Activated CD8-positive, alpha-beta T cell treated with anti-CD3 and anti-CD28 coated beads, Interleukin-2, amount 10 ng/mL, durations not matched to agents 7 days and 5 days (primary cell): ENCODE measurements at regions not wholly inside any gene's neighbourhood (a gene's known extent, or its start where the extent isn't known, plus 50 kb on each side); places are given as distances from the start of the nearest gene placed in this dataset.
A peak's percentile ranks its signal among the peaks of the same experiment; 100 is the strongest.
"Not testable (repeated sequence)": the region's sequence is repeated elsewhere in the genome, so short reads cannot be mapped to it uniquely, and the experiment has no call there.

Experiments used
- ATAC-seq: fragments of 150-1000 bp; cut with Tn5 transposase; one replicate; pipeline ENCODE4 v1.10.0; 2021; ENCODE audit warnings: moderate library complexity
- CTCF ChIA-PET: fragments of 350-600 bp; sonication (Branson Sonifier 250); formaldehyde crosslinking; loops from one replicate; lab custom pipeline; 2021; ENCODE audit warnings: antibody characterized with exemption; lab: Charles Lee
- POLR2A ChIA-PET: fragments of 350-600 bp; sonication (Branson Sonifier 250); formaldehyde crosslinking; loops from one replicate; lab custom pipeline; 2021; ENCODE audit warnings: antibody characterized with exemption; lab: Charles Lee
- DNase-seq: peaks from one replicate; pipeline ENCODE4 v3.0.0-alpha.2; 2020
- H3K27ac Mint-ChIP-seq: one replicate; pipeline ENCODE4 v1.8.0; 2021; ENCODE audit warnings: mild to moderate bottlenecking, mixed read lengths
- H3K27me3 Mint-ChIP-seq: one replicate; pipeline ENCODE4 v1.8.0; 2021; ENCODE audit warnings: low read depth, mixed read lengths
- H3K36me3 Mint-ChIP-seq: one replicate; pipeline ENCODE4 v1.8.0; 2021; ENCODE audit warnings: low read depth, mixed read lengths
- H3K4me1 Mint-ChIP-seq: one replicate; pipeline ENCODE4 v1.8.0; 2021; ENCODE audit warnings: low read depth, mixed read lengths
- H3K4me3 Mint-ChIP-seq: one replicate; pipeline ENCODE4 v1.8.0; 2021; ENCODE audit warnings: mild to moderate bottlenecking, mixed read lengths
- H3K9me3 Mint-ChIP-seq: one replicate; pipeline ENCODE4 v1.8.0; 2022; ENCODE audit warnings: mixed read lengths; ENCODE audit not compliant: insufficient read depth

- H3K27me3 Mint-ChIP-seq, POLR2A ChIA-PET, H3K36me3 Mint-ChIP-seq, H3K27ac Mint-ChIP-seq, H3K4me3 Mint-ChIP-seq, CTCF ChIA-PET, H3K9me3 Mint-ChIP-seq, H3K4me1 Mint-ChIP-seq, DNase-seq: not testable (repeated sequence)
- ATAC-seq, result peak; percentile 78
These were observed 2327.3 kb upstream of the TPTE start for GRCh38 chr21:8194042-8194441.

DNA sequence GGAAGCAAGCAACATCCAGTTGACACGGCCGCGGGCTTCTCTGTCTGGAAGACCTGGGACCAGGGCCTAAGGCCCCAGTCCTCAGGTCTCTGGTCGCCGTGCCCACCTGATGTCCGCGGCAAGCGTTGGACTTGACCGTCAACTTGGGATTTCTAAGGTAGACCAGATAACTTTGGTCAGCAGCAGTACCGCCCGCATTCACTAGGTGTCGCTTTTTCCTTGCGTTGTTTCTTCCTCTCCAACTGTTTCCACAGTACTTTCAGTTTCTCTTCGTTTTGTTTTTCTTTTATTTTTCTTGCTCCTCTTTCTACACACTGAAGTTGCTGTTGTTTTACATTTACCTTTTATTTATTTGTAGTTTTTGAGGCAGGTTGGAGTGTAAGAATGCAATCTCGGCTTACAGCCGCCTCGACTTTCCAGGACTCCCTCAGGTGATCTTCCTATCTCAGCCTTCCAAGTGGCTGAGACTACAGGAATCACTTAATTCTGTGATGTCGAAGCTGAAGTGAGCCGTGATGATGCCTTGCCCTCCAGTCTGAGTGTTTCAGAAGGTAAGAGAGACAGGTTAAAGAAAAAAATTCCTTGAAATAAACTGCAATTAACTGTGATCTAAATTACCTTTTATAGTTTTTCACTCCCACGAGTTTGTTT lies 2323.9 kb upstream of the TPTE start:
- H3K9me3 Mint-ChIP-seq, DNase-seq, CTCF ChIA-PET, H3K27me3 Mint-ChIP-seq, POLR2A ChIA-PET, H3K4me3 Mint-ChIP-seq, H3K4me1 Mint-ChIP-seq, H3K36me3 Mint-ChIP-seq, H3K27ac Mint-ChIP-seq: not testable (repeated sequence)
- peak; percentile 34 for ATAC-seq

DNA sequence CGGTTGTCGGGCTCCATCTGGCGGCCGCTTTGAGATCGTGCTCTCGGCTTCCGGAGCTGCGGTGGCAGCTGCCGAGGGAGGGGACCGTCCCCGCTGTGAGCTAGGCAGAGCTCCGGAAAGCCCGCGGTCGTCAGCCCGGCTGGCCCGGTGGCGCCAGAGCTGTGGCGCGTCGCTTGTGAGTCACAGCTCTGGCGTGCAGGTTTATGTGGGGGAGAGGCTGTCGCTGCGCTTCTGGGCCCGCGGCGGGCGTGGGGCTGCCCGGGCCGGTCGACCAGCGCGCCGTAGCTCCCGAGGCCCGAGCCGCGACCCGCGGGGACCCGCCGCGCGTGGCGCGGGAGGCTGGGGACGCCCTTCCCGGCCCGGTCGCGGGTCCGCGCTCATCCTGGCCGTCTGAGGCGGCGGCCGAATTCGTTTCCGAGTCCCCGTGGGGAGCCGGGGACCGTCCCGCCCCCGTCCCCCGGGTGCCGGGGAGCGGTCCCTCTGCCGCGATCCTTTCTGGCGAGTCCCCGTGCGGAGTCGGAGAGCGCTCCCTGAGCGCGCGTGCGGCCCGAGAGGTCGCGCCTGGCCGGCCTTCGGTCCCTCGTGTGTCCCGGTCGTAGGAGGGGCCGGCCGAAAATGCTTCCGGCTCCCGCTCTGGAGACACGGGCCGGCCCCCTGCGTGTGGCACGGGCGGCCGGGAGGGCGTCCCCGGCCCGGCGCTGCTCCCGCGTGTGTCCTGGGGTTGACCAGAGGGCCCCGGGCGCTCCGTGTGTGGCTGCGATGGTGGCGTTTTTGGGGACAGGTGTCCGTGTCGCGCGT lies 2316.1 kb upstream of the TPTE start:
- H3K27ac Mint-ChIP-seq, H3K27me3 Mint-ChIP-seq, CTCF ChIA-PET, H3K4me1 Mint-ChIP-seq, H3K4me3 Mint-ChIP-seq, DNase-seq, POLR2A ChIA-PET, H3K9me3 Mint-ChIP-seq, H3K36me3 Mint-ChIP-seq: not testable (repeated sequence)
- ATAC-seq, result peak; percentile 100

- ATAC-seq, CTCF ChIA-PET, H3K9me3 Mint-ChIP-seq, H3K4me3 Mint-ChIP-seq, DNase-seq, POLR2A ChIA-PET, H3K27ac Mint-ChIP-seq, H3K27me3 Mint-ChIP-seq, H3K4me1 Mint-ChIP-seq, H3K36me3 Mint-ChIP-seq: not testable (repeated sequence)
These were observed 2315.5 kb upstream of the TPTE start for GRCh38 chr21:8205892-8206188.

DNA sequence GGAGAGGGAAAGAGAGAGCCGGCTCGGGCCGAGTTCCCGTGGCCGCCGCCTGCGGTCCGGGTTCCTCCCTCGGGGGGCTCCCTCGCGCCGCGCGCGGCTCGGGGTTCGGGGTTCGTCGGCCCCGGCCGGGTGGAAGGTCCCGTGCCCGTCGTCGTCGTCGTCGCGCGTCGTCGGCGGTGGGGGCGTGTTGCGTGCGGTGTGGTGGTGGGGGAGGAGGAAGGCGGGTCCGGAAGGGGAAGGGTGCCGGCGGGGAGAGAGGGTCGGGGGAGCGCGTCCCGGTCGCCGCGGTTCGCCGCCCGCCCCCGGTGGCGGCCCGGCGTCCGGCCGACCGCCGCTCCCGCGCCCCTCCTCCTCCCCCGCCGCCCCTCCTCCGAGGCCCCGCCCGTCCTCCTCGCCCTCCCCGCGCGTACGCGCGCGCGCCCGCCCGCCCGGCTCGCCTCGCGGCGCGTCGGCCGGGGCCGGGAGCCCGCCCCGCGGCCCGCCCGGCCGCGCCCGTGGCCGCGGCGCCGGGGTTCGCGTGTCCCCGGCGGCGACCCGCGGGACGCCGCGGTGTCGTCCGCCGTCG lies 2308.3 kb upstream of the TPTE start:
- H3K27me3 Mint-ChIP-seq, H3K9me3 Mint-ChIP-seq, ATAC-seq, POLR2A ChIA-PET, CTCF ChIA-PET, H3K36me3 Mint-ChIP-seq, H3K27ac Mint-ChIP-seq, H3K4me1 Mint-ChIP-seq, H3K4me3 Mint-ChIP-seq: not testable (repeated sequence)
- peak; percentile 70 for DNase-seq

DNA sequence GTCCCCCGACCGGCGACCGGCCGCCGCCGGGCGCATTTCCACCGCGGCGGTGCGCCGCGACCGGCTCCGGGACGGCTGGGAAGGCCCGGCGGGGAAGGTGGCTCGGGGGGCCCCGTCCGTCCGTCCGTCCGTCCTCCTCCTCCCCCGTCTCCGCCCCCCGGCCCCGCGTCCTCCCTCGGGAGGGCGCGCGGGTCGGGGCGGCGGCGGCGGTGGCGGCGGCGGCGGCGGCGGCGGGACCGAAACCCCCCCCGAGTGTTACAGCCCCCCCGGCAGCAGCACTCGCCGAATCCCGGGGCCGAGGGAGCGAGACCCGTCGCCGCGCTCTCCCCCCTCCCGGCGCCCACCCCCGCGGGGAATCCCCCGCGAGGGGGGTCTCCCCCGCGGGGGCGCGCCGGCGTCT lies 2306.8 kb upstream of the TPTE start:
- DNase-seq, ATAC-seq, H3K4me1 Mint-ChIP-seq, H3K27ac Mint-ChIP-seq, H3K4me3 Mint-ChIP-seq, POLR2A ChIA-PET, H3K27me3 Mint-ChIP-seq, CTCF ChIA-PET, H3K36me3 Mint-ChIP-seq, H3K9me3 Mint-ChIP-seq: not testable (repeated sequence)

DNA sequence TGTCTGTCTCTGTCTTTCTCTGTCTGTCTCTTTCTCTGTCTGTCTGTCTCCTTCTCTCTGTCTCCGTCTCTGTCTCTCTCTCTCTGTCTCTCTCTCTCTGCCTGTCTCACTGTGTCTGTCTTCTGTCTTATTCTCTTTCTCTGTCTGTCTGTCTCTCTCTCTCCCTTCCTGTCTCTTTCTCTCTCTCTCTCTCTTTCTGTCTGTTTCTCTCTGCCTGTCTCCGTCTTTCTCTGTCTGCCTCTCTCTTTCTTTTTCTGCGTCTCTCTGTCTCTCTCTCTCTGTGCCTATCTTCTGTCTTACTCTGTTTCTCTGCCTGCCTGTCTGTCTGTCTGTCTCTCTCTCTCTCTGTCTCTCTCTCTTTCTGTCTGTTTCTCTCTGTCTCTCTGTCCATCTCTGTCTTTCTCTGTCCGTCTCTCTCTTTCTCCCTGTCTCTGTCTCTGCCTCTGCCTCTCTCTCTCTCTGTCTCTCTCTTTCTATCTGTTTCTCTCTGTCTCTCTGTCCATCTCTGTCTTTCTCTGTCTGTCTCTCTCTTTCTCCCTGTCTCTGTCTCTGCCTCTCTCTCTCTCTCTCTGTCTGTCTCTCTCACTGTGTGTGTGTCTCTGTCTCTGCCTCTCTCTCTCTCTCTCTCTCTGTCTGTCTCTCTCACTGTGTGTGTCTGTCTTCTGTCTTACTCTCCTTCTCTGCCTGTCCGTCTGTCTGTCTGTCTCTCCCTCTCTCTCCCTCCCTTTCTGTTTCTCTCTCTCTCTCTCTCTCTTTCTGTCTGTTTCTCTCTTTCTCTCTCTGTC lies 2291.8 kb upstream of the TPTE start:
- ATAC-seq, H3K27ac Mint-ChIP-seq, H3K9me3 Mint-ChIP-seq, CTCF ChIA-PET, H3K27me3 Mint-ChIP-seq, DNase-seq, H3K4me3 Mint-ChIP-seq, H3K36me3 Mint-ChIP-seq, POLR2A ChIA-PET, H3K4me1 Mint-ChIP-seq: not testable (repeated sequence)

DNA sequence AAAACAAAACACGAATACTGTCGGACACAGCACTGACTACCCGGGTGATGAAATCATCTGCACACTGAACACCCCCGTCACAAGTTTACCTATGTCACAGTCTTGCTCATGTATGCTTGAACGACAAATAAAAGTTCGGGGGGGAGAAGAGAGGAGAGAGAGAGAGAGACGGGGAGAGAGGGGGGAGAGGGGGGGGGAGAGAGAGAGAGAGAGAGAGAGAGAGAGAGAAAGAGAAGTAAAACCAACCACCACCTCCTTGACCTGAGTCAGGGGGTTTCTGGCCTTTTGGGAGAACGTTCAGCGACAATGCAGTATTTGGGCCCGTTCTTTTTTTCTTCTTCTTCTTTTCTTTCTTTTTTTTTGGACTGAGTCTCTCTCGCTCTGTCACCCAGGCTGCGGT lies 2290.1 kb upstream of the TPTE start:
- H3K36me3 Mint-ChIP-seq, H3K27me3 Mint-ChIP-seq, DNase-seq, POLR2A ChIA-PET, H3K9me3 Mint-ChIP-seq, H3K4me3 Mint-ChIP-seq, H3K27ac Mint-ChIP-seq, CTCF ChIA-PET, H3K4me1 Mint-ChIP-seq, ATAC-seq: not testable (repeated sequence)

GRCh38 chr21:8233000-8233399 lies 2288.4 kb upstream of the TPTE start:
- CTCF ChIA-PET, DNase-seq, POLR2A ChIA-PET, H3K4me1 Mint-ChIP-seq, H3K27me3 Mint-ChIP-seq, ATAC-seq, H3K9me3 Mint-ChIP-seq, H3K4me3 Mint-ChIP-seq, H3K36me3 Mint-ChIP-seq: not testable (repeated sequence)
- peak overlapping the region; percentile 1 for H3K27ac Mint-ChIP-seq

DNA sequence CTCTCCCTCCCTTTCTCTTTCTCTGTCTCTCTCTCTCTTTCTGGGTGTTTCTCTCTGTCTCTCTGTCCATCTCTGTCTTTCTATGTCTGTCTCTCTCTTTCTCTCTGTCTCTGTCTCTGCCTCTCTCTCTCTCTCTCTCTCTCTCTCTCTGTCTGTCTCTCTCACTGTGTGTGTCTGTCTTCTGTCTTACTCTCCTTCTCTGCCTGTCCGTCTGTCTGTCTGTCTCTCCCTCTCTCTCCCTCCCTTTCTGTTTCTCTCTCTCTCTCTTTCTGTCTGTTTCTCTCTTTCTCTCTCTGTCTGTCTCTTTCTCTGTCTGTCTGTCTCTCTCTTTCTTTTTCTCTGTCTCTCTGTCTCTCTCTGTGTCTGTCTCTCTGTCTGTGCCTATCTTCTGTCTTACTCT lies 2287.3 kb upstream of the TPTE start:
- ATAC-seq, CTCF ChIA-PET, DNase-seq, H3K27me3 Mint-ChIP-seq, POLR2A ChIA-PET, H3K27ac Mint-ChIP-seq, H3K36me3 Mint-ChIP-seq, H3K4me3 Mint-ChIP-seq, H3K4me1 Mint-ChIP-seq, H3K9me3 Mint-ChIP-seq: not testable (repeated sequence)

DNA sequence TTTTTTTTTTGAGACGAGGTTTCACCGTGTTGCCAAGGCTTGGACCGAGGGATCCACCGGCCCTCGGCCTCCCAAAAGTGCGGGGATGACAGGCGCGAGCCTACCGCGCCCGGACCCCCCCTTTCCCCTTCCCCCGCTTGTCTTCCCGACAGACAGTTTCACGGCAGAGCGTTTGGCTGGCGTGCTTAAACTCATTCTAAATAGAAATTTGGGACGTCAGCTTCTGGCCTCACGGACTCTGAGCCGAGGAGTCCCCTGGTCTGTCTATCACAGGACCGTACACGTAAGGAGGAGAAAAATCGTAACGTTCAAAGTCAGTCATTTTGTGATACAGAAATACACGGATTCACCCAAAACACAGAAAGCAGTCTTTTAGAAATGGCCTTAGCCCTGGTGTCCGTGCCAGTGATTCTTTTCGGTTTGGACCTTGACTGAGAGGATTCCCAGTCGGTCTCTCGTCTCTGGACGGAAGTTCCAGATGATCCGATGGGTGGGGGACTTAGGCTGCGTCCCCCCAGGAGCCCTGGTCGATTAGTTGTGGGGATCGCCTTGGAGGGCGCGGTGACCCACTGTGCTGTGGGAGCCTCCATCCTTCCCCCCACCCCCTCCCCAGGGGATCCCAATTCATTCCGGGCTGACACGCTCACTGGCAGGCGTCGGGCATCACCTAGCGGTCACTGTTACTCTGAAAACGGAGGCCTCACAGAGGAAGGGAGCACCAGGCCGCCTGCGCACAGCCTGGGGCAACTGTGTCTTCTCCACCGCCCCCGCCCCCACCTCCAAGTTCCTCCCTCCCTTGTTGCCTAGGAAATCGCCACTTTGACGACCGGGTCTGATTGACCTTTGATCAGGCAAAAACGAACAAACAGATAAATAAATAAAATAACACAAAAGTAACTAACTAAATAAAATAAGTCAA lies 2276.4 kb upstream of the TPTE start:
- H3K4me3 Mint-ChIP-seq, H3K27ac Mint-ChIP-seq, H3K4me1 Mint-ChIP-seq, CTCF ChIA-PET, H3K9me3 Mint-ChIP-seq, DNase-seq, POLR2A ChIA-PET, H3K36me3 Mint-ChIP-seq, H3K27me3 Mint-ChIP-seq: not testable (repeated sequence)
- peak; percentile 50 for ATAC-seq
